ENCODE measurements at regions not wholly inside any gene's neighbourhood (a gene's known extent, or its start where the extent isn't known, plus 50 kb on each side); places are given as distances from the start of the nearest gene placed in this dataset.

GRCh38 chr6:153272201-153272980 is 141.3 kb upstream of the RGS17 start:
- TF ChIP-seq POLR2A (IDR thresholded peaks at IDR 0.05): no peak
- no peak for TF ChIP-seq POLR2AphosphoS5 (IDR thresholded peaks at IDR 0.05)
- TF ChIP-seq CTCF (IDR thresholded peaks at IDR 0.05): no peak
